C4-2B (cell line): ENCODE measurements at regions not wholly inside any gene's neighbourhood (a gene's known extent, or its start where the extent isn't known, plus 50 kb on each side); places are given as distances from the start of the nearest gene placed in this dataset.

Experiments used
- CTCF ChIP-seq: fragments of 450-650 bp; conservative IDR thresholded peaks from 2 replicates; pipeline ENCODE4 v1.5.1; 2017; ENCODE audit warnings: mild to moderate bottlenecking
- ZFX ChIP-seq: fragments of 450-650 bp; IDR thresholded peaks from 2 replicates; pipeline ENCODE4 v1.6.1; 2017

DNA sequence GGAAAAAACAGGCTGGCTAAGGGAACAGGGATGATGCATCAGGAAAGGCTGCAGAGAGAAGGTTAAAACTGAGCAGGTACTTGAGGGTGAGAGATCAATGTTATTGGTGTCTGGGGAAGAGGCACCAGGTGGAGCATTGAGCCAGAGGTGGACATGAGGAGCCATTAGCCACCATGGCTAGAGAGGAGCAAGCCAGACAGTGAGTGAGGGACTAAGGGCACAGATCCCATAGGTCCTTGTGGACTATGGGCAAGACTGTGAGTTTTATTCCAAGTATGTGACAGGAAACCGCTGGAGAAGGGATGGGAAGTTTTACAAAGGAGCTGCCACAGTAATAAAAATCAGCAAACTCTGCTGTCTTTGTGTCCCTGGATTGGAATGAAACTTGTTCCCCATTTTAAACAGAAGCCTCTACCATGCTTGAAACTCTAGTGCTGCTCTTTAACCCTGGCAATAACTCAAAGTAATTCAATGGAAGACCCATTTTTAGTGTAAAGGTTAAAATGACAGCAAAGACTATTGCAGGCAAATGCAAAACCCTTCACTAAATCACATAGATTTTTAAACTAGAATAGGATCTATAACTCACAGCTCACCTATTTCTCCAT, 349.8 kb downstream of the ENC1 start:
- TF ChIP-seq CTCF: no peak
- no peak for TF ChIP-seq ZFX
